ENCODE measurements at regions not wholly inside any gene's neighbourhood (a gene's known extent, or its start where the extent isn't known, plus 50 kb on each side); places are given as distances from the start of the nearest gene placed in this dataset.

DNA sequence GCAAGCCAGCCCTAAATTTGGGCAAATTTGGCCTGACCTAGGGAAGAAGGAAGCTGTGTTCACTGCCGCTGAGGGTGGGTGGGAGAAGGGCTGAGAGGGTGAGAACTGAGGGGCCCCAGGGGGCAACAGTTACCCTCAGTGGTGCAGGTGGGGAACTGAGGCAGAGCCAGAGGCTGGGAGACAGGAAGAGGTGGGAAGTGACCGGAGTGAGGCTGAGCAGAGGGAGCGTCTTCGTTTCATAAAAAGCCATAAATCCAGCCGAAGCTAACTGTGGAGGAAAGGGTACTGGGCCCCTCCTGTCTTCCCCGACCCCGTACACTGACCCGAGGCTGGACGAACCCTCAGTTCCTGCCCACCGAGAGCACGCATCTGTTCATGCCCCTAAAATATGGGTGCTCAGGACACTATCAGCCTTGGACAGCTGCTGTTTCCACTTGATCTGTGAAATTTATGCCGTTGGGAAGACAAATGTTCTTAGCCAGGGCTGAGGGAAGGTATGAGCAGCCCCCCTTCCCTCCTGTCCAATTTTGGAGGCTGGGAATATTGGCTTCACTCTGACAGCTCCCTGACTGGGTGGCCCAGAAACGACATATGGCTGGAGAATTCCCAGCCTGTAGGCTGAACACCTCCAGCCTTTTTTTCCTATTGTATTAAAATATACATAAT is 116.5 kb downstream of the KIF26A start:
- Histone ChIP-seq H4K20me1 (ENCODE audit: insufficient read depth) (no peaks in the 10 kb centered on the region), H3K9me3 (ENCODE audit: insufficient read depth, low read depth) (no peaks in the 10 kb centered on the region)
- CTCF ChIA-PET = interaction anchor here (0.6 kb wide), 1 partner anchor 104 kb away, joined by 3 read pairs; no protein-coding TSS in a partner anchor

DNA sequence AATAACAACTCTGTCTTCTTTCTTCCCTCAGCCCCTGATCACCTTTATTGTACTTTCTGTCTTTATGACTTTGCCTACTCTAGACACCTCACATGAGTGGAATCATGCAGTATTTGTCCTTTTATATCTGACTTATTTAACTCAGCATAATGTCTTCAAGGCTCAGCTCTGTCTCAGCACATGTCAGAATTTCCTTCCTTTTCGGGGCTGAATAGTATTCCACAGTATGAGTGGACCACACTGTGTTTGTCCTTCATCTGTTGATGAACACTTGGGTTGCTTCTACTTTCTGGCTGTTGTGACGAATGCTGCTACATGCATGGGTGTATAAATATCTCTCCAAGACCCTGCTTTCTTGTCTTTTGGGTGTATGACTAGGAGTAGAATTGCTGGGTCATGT is 117.6 kb downstream of the KIF26A start:
- TF ChIP-seq EZH2 (IDR thresholded peaks at IDR 0.05; ENCODE audit: low read depth) = no peak
- TF ChIP-seq, protein P1, sequence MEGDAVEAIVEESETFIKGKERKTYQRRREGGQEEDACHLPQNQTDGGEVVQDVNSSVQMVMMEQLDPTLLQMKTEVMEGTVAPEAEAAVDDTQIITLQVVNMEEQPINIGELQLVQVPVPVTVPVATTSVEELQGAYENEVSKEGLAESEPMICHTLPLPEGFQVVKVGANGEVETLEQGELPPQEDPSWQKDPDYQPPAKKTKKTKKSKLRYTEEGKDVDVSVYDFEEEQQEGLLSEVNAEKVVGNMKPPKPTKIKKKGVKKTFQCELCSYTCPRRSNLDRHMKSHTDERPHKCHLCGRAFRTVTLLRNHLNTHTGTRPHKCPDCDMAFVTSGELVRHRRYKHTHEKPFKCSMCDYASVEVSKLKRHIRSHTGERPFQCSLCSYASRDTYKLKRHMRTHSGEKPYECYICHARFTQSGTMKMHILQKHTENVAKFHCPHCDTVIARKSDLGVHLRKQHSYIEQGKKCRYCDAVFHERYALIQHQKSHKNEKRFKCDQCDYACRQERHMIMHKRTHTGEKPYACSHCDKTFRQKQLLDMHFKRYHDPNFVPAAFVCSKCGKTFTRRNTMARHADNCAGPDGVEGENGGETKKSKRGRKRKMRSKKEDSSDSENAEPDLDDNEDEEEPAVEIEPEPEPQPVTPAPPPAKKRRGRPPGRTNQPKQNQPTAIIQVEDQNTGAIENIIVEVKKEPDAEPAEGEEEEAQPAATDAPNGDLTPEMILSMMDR (conservative IDR thresholded peaks at IDR 0.05) = no peak
- BruUV-seq (replicated peaks) = no TSS peak
- Histone ChIP-seq H4K20me1 (ENCODE audit: insufficient read depth) (no peaks in the 10 kb centered on the region), H3F3A (ENCODE audit: insufficient read depth, low read depth) (no peaks in the 10 kb centered on the region), H3K79me2 (ENCODE audit: low read depth) (no peaks in the 10 kb centered on the region), H3K27me3 (ENCODE audit: insufficient read depth, low read depth) (peaks cover 49% of the 10 kb centered on the region), H3K27ac (no peak overlapping the region), H3K9me3 (ENCODE audit: insufficient read depth, low read depth) (no peaks in the 10 kb centered on the region), H3K36me3 (ENCODE audit: low read depth) (no peaks in the 10 kb centered on the region), H3K4me1 (replicated peaks; ENCODE audit: insufficient read depth) (no peaks in the 10 kb centered on the region), H3K4me2 (no peak overlapping the region), H3K9me2 (ENCODE audit: insufficient read depth) (no peaks in the 10 kb centered on the region), H3K4me3 (no peak overlapping the region), H2AFZ (no peak overlapping the region)
- intact Hi-C loops (cut with micrococcal nuclease; ENCODE audit: unreplicated experiment) = no loop called here
- DNase-seq = no peak
- ChIA-PET CTCF (no interaction called here), POLR2A (ENCODE audit: unreplicated experiment) (no interaction called here)

More for the DNA sequence above, 116.5 kb downstream of the KIF26A start:
- Histone ChIP-seq H3K36me3 (ENCODE audit: low read depth) (no peaks in the 10 kb centered on the region), H3F3A (ENCODE audit: insufficient read depth, low read depth) (no peaks in the 10 kb centered on the region), H3K9me2 (ENCODE audit: insufficient read depth) (no peaks in the 10 kb centered on the region), H2AFZ (no peak overlapping the region), H3K27me3 (ENCODE audit: insufficient read depth, low read depth) (peaks cover 46% of the 10 kb centered on the region), H3K79me2 (ENCODE audit: low read depth) (no peaks in the 10 kb centered on the region), H3K4me3 (no peak overlapping the region), H3K4me1 (replicated peaks; ENCODE audit: insufficient read depth) (no peaks in the 10 kb centered on the region), H3K4me2 (no peak overlapping the region), H3K27ac (no peak overlapping the region)
- POLR2A ChIA-PET (ENCODE audit: unreplicated experiment) = no interaction called here
- TF ChIP-seq, protein P1 (conservative IDR thresholded peaks at IDR 0.05) = no peak
- no peak for TF ChIP-seq EZH2 (IDR thresholded peaks at IDR 0.05; ENCODE audit: low read depth)
- no peak for DNase-seq
- no TSS peak for BruUV-seq (replicated peaks)
- intact Hi-C loops (cut with micrococcal nuclease; ENCODE audit: unreplicated experiment) = no loop called here

DNA sequence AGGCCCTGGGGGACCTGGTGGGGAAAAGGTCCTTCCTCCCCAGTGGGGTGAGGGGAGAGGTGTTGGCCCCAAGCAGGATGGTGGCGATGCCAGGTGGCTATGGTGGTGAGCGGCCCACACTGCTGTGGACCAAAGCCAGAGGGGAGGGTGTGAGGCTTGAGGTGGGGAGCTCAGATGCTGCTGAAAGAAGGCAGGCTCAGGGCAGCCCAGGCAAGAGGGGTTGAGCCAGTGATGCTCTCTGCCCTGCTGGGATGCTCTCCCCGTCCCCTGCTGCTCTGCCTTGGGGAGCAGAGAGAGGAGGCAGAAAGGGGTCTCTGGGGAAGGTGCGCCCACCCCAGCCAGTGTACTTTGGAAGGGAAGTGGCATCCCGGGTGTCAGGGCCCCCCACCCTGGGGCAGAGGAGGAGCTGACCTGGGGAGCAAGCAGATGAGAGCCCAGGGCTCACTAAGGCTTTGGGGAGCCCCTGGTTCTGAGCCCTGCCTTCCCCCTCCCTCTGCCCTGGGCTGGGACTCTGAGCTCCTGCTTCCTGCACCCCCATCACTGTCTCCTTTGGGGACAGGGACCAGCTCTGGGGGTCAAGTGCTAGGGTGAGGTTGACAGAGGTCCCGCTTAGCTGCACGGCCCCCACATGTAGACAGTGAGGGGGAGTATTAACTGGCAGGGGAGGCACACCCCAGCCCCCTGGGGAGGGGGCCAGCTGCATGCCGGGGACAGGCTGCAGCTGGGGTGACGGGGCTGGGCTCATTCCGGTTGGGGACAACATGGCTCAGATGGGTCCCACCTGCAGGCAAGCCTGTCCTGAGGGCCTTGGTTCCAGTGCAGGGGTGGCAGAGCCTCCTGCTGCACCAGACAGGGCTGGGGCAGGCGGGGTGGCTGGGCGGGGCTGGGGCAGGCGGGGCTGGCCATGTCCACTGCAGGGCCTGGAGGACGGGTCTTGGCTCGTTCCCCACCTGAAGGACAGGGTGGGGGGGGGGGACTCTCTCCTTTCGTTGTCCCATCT is 124.4 kb downstream of the KIF26A start:
- intact Hi-C loops (cut with micrococcal nuclease; ENCODE audit: unreplicated experiment) = no loop called here
- Histone ChIP-seq H3K9me3 (ENCODE audit: insufficient read depth, low read depth) (no peaks in the 10 kb centered on the region), H3K27ac (no peak overlapping the region), H3K4me3 (no peak overlapping the region), H3K4me1 (replicated peaks; ENCODE audit: insufficient read depth) (no peaks in the 10 kb centered on the region), H3K36me3 (ENCODE audit: low read depth) (no peaks in the 10 kb centered on the region), H3K27me3 (ENCODE audit: insufficient read depth, low read depth) (peaks cover 80% of the 10 kb centered on the region), H3F3A (ENCODE audit: insufficient read depth, low read depth) (no peaks in the 10 kb centered on the region), H3K4me2 (no peak overlapping the region), H2AFZ (no peak overlapping the region), H4K20me1 (ENCODE audit: insufficient read depth) (no peaks in the 10 kb centered on the region), H3K9me2 (ENCODE audit: insufficient read depth) (no peaks in the 10 kb centered on the region), H3K79me2 (ENCODE audit: low read depth) (no peaks in the 10 kb centered on the region)
- ChIA-PET POLR2A (ENCODE audit: unreplicated experiment) (no interaction called here), CTCF (no interaction called here)
- TF ChIP-seq EZH2 (IDR thresholded peaks at IDR 0.05; ENCODE audit: low read depth) = no peak
- TF ChIP-seq, protein P1 (conservative IDR thresholded peaks at IDR 0.05) = no peak
- no TSS peak for BruUV-seq (replicated peaks)
- DNase-seq = no peak
